ENCODE measurements at regions not wholly inside any gene's neighbourhood (a gene's known extent, or its start where the extent isn't known, plus 50 kb on each side); places are given as distances from the start of the nearest gene placed in this dataset.

- no peak for TF ChIP-seq CTCF (IDR thresholded peaks at IDR 0.05; ENCODE audit: insufficient read depth, low read depth, low read length)
- no peak for TF ChIP-seq EZH2 (IDR thresholded peaks at IDR 0.05; ENCODE audit: insufficient read depth, low read length)
These were observed 163.3 kb upstream of the THBS1 start for GRCh38 chr15:39417366-39418134.
